Activated CD4-positive, alpha-beta memory T cell treated with anti-CD3 and anti-CD28 coated beads, Interleukin-2, amount 10 ng/mL, durations not matched to agents 7 days and 5 days (primary cell): ENCODE measurements at regions not wholly inside any gene's neighbourhood (a gene's known extent, or its start where the extent isn't known, plus 50 kb on each side); places are given as distances from the start of the nearest gene placed in this dataset.
A peak's percentile ranks its signal among the peaks of the same experiment; 100 is the strongest.

Experiments
- CTCF ChIA-PET: fragments of 350-600 bp; sonication (Branson Sonifier 250); formaldehyde crosslinking; loops from one replicate; lab custom pipeline; 2021; ENCODE audit warnings: antibody characterized with exemption, inconsistent platforms; lab: Charles Lee
- POLR2A ChIA-PET: fragments of 350-600 bp; sonication (Branson Sonifier 250); formaldehyde crosslinking; loops from one replicate; lab custom pipeline; 2021; ENCODE audit warnings: antibody characterized with exemption; lab: Charles Lee
- DNase-seq: peaks from one replicate; pipeline ENCODE4 v3.0.0-alpha.2; 2020
- H3K27ac Mint-ChIP-seq: one replicate; pipeline ENCODE4 v1.8.0; 2021; ENCODE audit warnings: mild to moderate bottlenecking, mixed read lengths
- H3K27me3 Mint-ChIP-seq: one replicate; pipeline ENCODE4 v1.8.0; 2021; ENCODE audit warnings: mixed read lengths
- H3K36me3 Mint-ChIP-seq: one replicate; pipeline ENCODE4 v1.8.0; 2021; ENCODE audit warnings: low read depth, mixed read lengths
- H3K4me1 Mint-ChIP-seq: one replicate; pipeline ENCODE4 v1.8.0; 2021; ENCODE audit warnings: mixed read lengths
- H3K4me3 Mint-ChIP-seq: one replicate; pipeline ENCODE4 v1.8.0; 2021; ENCODE audit warnings: mild to moderate bottlenecking, mixed read lengths
- H3K9me3 Mint-ChIP-seq: one replicate; pipeline ENCODE4 v1.8.0; 2021; ENCODE audit warnings: mixed read lengths

GRCh38 chr5:69034898-69035297 lies 58.9 kb upstream of the SLC30A5 start:
- H3K36me3 Mint-ChIP-seq: no peaks in the 10 kb centered on the region
- ChIA-PET CTCF (interaction anchor here (0.7 to 2.2 kb wide), 2 partner anchors 9 to 1802 kb away, joined by 3 to 5 read pairs; no protein-coding TSS in a partner anchor), POLR2A (no interaction called here)
- H3K9me3 Mint-ChIP-seq: no peaks in the 10 kb centered on the region
- H3K4me3 Mint-ChIP-seq: no peak overlapping the region
- no peak overlapping the region for H3K27ac Mint-ChIP-seq
- H3K4me1 Mint-ChIP-seq: no peaks in the 10 kb centered on the region
- peaks cover 19% of the 10 kb centered on the region for H3K27me3 Mint-ChIP-seq
- no peak for DNase-seq

DNA sequence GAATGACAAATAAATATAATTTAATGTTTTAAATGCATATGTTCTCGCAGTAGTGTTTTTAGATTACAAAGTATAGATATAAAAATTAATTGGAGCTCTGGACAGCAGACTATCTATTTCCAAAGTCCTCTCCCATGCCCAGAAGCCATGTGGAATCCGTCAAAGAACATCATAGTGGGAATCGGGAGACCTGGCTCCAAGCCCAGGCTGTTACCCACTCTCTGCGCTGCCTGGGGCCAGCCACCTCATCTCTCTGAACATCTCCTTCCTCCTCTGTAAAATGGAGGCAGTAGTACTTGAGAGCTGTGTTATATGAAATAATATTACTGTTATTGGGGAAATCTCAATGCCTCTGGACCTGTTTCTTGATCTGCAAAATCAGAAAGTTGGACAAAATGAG lies 58.1 kb upstream of the SLC30A5 start:
- CTCF ChIA-PET: interaction anchor here (1.0 to 2.2 kb wide), 3 partner anchors 8 to 58 kb away, joined by 3 to 5 read pairs (median 4); partner anchors contain the start of gene SLC30A5
- no peaks in the 10 kb centered on the region for H3K4me1 Mint-ChIP-seq
- POLR2A ChIA-PET: no interaction called here
- H3K27me3 Mint-ChIP-seq: peaks cover 16% of the 10 kb centered on the region
- no peaks in the 10 kb centered on the region for H3K36me3 Mint-ChIP-seq
- H3K27ac Mint-ChIP-seq: no peak overlapping the region
- H3K9me3 Mint-ChIP-seq: no peaks in the 10 kb centered on the region
- DNase-seq: no peak
- H3K4me3 Mint-ChIP-seq: no peak overlapping the region

- H3K4me3 Mint-ChIP-seq: no peak overlapping the region
- ChIA-PET POLR2A (no interaction called here), CTCF (no interaction called here)
- H3K9me3 Mint-ChIP-seq: no peaks in the 10 kb centered on the region
- no peaks in the 10 kb centered on the region for H3K36me3 Mint-ChIP-seq
- no peak for DNase-seq
- peaks cover 8% of the 10 kb centered on the region for H3K27me3 Mint-ChIP-seq
- H3K4me1 Mint-ChIP-seq: peaks cover 5% of the 10 kb centered on the region
- no peak overlapping the region for H3K27ac Mint-ChIP-seq
Observed at GRCh38 chr5:69038539-69038938, 55.3 kb upstream of the SLC30A5 start.

- Mint-ChIP-seq H3K27ac (no peak overlapping the region), H3K4me1 (peaks cover 11% of the 10 kb centered on the region), H3K9me3 (no peaks in the 10 kb centered on the region), H3K36me3 (no peaks in the 10 kb centered on the region), H3K27me3 (peaks cover 7% of the 10 kb centered on the region), H3K4me3 (no peak overlapping the region)
- ChIA-PET CTCF (interaction anchor here (1.0 kb wide), 1 partner anchor 53 kb away, joined by 3 read pairs; no protein-coding TSS in a partner anchor), POLR2A (no interaction called here)
- DNase-seq: no peak
Observed at GRCh38 chr5:69039829-69040228, 54.0 kb upstream of the SLC30A5 start.

GRCh38 chr5:69042500-69042899 lies 51.3 kb upstream of the SLC30A5 start:
- POLR2A ChIA-PET: interaction anchor here (1.9 kb wide), 1 partner anchor 51 kb away, joined by 7 read pairs; the partner anchor contains the start of gene SLC30A5
- no peak overlapping the region for H3K4me3 Mint-ChIP-seq
- CTCF ChIA-PET: interaction anchor here (0.8 to 2.2 kb wide), 14 partner anchors 11 to 296 kb away, joined by 3 to 12 read pairs (median 4); partner anchors contain the start of genes CCDC125, CENPH and SLC30A5
- DNase-seq: no peak
- peaks cover 17% of the 10 kb centered on the region for H3K4me1 Mint-ChIP-seq
- peak overlapping the region; percentile 53 for H3K27ac Mint-ChIP-seq
- H3K9me3 Mint-ChIP-seq: no peaks in the 10 kb centered on the region
- H3K27me3 Mint-ChIP-seq: no peaks in the 10 kb centered on the region
- no peaks in the 10 kb centered on the region for H3K36me3 Mint-ChIP-seq

GRCh38 chr5:69042915-69043654 lies 50.7 kb upstream of the SLC30A5 start:
- H3K27me3 Mint-ChIP-seq: no peaks in the 10 kb centered on the region
- POLR2A ChIA-PET: interaction anchor here (1.1 to 1.9 kb wide), 3 partner anchors 51 to 329 kb away, joined by 3 to 7 read pairs (median 4); partner anchors contain the start of genes AK6, RAD17, SLC30A5 and TAF9
- H3K27ac Mint-ChIP-seq: peak overlapping the region; percentile 74

DNA sequence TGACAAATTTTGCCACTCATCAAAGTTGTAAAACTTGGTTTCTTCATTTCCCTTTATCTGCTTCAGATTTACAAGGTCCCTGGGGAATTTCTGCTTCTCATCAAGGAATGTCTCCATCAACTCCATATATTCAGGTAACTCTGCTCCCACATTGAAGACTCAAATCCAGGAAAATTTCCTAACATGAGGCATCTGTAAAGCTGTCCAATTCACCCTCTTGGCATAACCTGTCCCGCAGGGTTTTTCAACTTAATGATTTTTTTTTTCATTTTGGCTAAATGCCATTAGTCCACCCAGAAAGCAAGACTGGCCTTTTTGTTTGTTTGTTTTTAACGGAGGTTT lies 50.2 kb upstream of the SLC30A5 start:
- POLR2A ChIA-PET: interaction anchor here (1.1 to 1.9 kb wide), 3 partner anchors 50 to 329 kb away, joined by 3 to 7 read pairs (median 4); partner anchors contain the start of genes AK6, RAD17, SLC30A5 and TAF9
- H3K4me3 Mint-ChIP-seq: peak overlapping the region; percentile 24
- no peak overlapping the region for H3K27ac Mint-ChIP-seq

More at GRCh38 chr5:69042915-69043654, 50.7 kb upstream of the SLC30A5 start:
- Mint-ChIP-seq H3K9me3 (no peaks in the 10 kb centered on the region), H3K36me3 (no peaks in the 10 kb centered on the region), H3K4me1 (peaks cover 17% of the 10 kb centered on the region), H3K4me3 (peak overlapping the region; percentile 74)
- CTCF ChIA-PET: interaction anchor here (0.8 to 2.2 kb wide), 18 partner anchors 8 to 324 kb away, joined by 3 to 12 read pairs (median 3); partner anchors contain the start of genes CCDC125, CENPH and SLC30A5
- peak; percentile 81 for DNase-seq

More for the DNA sequence above, 50.2 kb upstream of the SLC30A5 start:
- peaks cover 17% of the 10 kb centered on the region for H3K4me1 Mint-ChIP-seq
- DNase-seq: no peak
- no peaks in the 10 kb centered on the region for H3K36me3 Mint-ChIP-seq
- H3K27me3 Mint-ChIP-seq: no peaks in the 10 kb centered on the region
- CTCF ChIA-PET: interaction anchor here (0.9 to 2.2 kb wide), 11 partner anchors 9 to 324 kb away, joined by 3 to 12 read pairs (median 4); partner anchors contain the start of genes CCDC125, CENPH and SLC30A5
- no peaks in the 10 kb centered on the region for H3K9me3 Mint-ChIP-seq
